Heart left ventricle (tissue), 16 donors: ENCODE measurements at regions not wholly inside any gene's neighbourhood (a gene's known extent, or its start where the extent isn't known, plus 50 kb on each side); places are given as distances from the start of the nearest gene placed in this dataset.

Experiments used
- ATAC-seq, 4 donors: fragments of 200-7000 bp; cut with Tn5 transposase; one replicate each; pipeline ENCODE4 v1.9.1; 2020 to 2022; ENCODE audit warnings: moderate library complexity in 4 of 4, mild to moderate bottlenecking in 3 of 4, moderate number of reproducible peaks in 1 of 4
- DNase-seq, 5 donors: peaks; one replicate each; pipeline ENCODE4 v3.0.0-alpha.2; 2020
- H3K27ac ChIP-seq, 12 donors: fragments of 200-600 bp; sonication (generic) in 4 of 12; one replicate each; pipeline versions ENCODE4 v1.5.0 to v1.8.0; 2016 to 2022; ENCODE audit warnings: mild to moderate bottlenecking in 2 of 12
- H3K27me3 ChIP-seq, 9 donors: fragments of 200-600 bp; sonication (generic) in 2 of 9; one replicate each; pipeline versions ENCODE4 v1.5.1 to v1.8.0; 2016 to 2022; ENCODE audit warnings: mild to moderate bottlenecking in 3 of 9
- H3K36me3 ChIP-seq, 9 donors: fragments of 200-600 bp; sonication (generic) in 2 of 9; one replicate each; pipeline versions ENCODE4 v1.5.0 to v1.8.0; 2018 to 2022; ENCODE audit warnings: mild to moderate bottlenecking in 2 of 9
- H3K4me1 ChIP-seq, 12 donors: fragments of 200-600 bp; sonication (generic) in 4 of 12; one replicate each; pipeline versions ENCODE4 v1.5.0 to v1.8.0; 2016 to 2022; ENCODE audit warnings: mild to moderate bottlenecking in 3 of 12
- H3K4me3 ChIP-seq, 12 donors: fragments of 200-600 bp; sonication (generic) in 4 of 12; one replicate each; pipeline versions ENCODE4 v1.5.0 to v1.8.0; 2017 to 2022; ENCODE audit warnings: mild to moderate bottlenecking in 9 of 12, moderate library complexity in 4 of 12
- H3K9me3 ChIP-seq, 12 donors: fragments of 200-600 bp; sonication (generic) in 4 of 12; one replicate each; pipeline versions ENCODE4 v1.5.0 to v1.8.0; 2016 to 2022; ENCODE audit warnings: mild to moderate bottlenecking in 1 of 12
- POLR2A ChIP-seq, 2 donors: fragments of 450-650 bp; IDR thresholded peaks; one replicate each; pipeline ENCODE4 v1.6.1; 2017; ENCODE audit warnings: antibody characterized with exemption in 2 of 2, mild to moderate bottlenecking in 2 of 2, moderate library complexity in 2 of 2
- WGBS, 4 donors: extraction: QIAGEN DNeasy Blood & Tissue Kit in 2 of 4; methylation state at CpG; one replicate each; pipeline versions ENCODE4 v1.1.5 to v1.1.7; 2013 to 2018; 5-methylcytosine and 5-hydroxymethylcytosine counted together
- intact Hi-C, 10 donors: fragments of 100-400 bp; cut with DNase I; formaldehyde crosslinking; loops; one replicate each; pipeline versions ENCODE4 v1.11.1 to v1.14.2; 2022
- TF ChIP-seq, protein P1 (sequence below), 12 donors: fragments of 200-600 bp; sonication (generic) in 4 of 12; IDR thresholded peaks; one replicate each; pipeline versions ENCODE4 v1.5.0 to v1.8.0; 2018 to 2022; ENCODE audit warnings: antibody characterized with exemption in 12 of 12, mild to moderate bottlenecking in 5 of 12
- donor health status: ischemic (EF 13 %, LVEDD 7.1; RV severe dilation, severe dysfunction).
- donor health status: healthy with polysubstance abuse.
- donor health status: DM: no; HTN: yes; CAD: no.
- donor health status: DM: no; HTN: no; CAD: no.
- donor health status: ischemic (EF 25% LVEDD 6.9; RV normal size, moderate dysfunction).
- donor health status: ischemic (EF 25% LVEDD 5.7; RV mildly dilated, moderate dysfunction).
- donor health status: healthy.
- donor health status: DM: yes; HTN: yes; CAD: no.
- donor health status: ischemic (EF 35%, LVEDD 5.7; RV mildly dilated, moderate dysfunction).
- donor health status: nonischemic (EF 11% LVEDD 7.7; RV severe dilation, severe dysfunction).
- donor health status: DM: yes; HTN: yes; CAD: no.
- donor health status: PGD.
- donor health status: ischemic (EF 29% LVEDD 5.4; RV normal size, mild dysfunction).
- donor health status: nonischemic (EF 23%, LVEDD 6.1; RV moderate dilation, normal function).

GRCh38 chr11:70948855-70949531, 303.4 kb downstream of the SHANK2 start:
- 65 to 69% (median 68%) methylated on average over 17 to 19 of the region's 19 CpGs for WGBS, 4 donors
- peaks cover 0 to 9% (median 0%) of the 10 kb centered on the region in 12 donors for H3K9me3 ChIP-seq
- no peak for TF ChIP-seq POLR2A (IDR thresholded peaks at IDR 0.05)
- TF ChIP-seq, protein P1, sequence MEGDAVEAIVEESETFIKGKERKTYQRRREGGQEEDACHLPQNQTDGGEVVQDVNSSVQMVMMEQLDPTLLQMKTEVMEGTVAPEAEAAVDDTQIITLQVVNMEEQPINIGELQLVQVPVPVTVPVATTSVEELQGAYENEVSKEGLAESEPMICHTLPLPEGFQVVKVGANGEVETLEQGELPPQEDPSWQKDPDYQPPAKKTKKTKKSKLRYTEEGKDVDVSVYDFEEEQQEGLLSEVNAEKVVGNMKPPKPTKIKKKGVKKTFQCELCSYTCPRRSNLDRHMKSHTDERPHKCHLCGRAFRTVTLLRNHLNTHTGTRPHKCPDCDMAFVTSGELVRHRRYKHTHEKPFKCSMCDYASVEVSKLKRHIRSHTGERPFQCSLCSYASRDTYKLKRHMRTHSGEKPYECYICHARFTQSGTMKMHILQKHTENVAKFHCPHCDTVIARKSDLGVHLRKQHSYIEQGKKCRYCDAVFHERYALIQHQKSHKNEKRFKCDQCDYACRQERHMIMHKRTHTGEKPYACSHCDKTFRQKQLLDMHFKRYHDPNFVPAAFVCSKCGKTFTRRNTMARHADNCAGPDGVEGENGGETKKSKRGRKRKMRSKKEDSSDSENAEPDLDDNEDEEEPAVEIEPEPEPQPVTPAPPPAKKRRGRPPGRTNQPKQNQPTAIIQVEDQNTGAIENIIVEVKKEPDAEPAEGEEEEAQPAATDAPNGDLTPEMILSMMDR (IDR thresholded peaks at IDR 0.05) = no peak
- H3K4me1 ChIP-seq = no peaks in the 10 kb centered on the region
- ATAC-seq (peak in 2 of 4 donors; percentile 37 to 55), DNase-seq (no peak)
- H3K36me3 ChIP-seq = no peaks in the 10 kb centered on the region
- H3K4me3 ChIP-seq = no peak overlapping the region
- intact Hi-C loops = no loop called here
- H3K27ac ChIP-seq = no peak overlapping the region
- H3K27me3 ChIP-seq = peaks cover 0 to 5% (median 0%) of the 10 kb centered on the region in 9 donors

DNA sequence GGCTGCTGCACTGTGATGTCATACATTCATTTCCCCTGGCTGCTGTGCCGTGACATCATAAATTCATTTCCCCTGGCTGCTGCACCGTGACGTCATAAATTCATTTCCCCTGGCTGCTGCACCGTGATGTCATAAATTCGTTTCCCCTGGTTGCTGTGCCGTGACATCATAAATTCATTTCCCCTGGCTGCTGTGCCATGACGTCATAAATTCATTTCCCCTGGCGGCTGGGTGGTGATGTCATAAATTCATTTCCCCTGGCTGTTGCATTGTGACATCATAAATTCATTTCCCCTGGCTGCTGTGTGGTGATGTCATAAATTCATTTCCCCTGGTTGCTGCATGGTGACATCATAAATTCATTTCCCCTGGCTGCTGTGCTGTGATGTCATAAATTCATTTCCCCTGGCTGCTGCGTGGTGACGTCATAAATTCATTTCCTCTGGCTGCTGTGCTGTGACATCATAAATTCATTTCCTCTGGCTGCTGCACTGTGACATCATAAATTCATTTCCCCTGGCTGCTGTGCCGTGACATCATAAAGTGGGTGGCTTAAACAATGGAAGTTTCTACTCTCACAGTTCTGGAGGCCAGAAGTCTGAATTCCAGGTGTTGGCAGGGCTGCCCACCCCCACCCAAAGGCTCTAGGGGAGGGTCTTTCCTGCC, 301.1 kb downstream of the SHANK2 start:
- TF ChIP-seq, protein P1 (IDR thresholded peaks at IDR 0.05) = no peak
- no peak for TF ChIP-seq POLR2A (IDR thresholded peaks at IDR 0.05)
- intact Hi-C loops = no loop called here
- H3K9me3 ChIP-seq = no peaks in the 10 kb centered on the region
- ATAC-seq (no peak), DNase-seq (no peak)
- no peaks in the 10 kb centered on the region for H3K4me1 ChIP-seq
- no peak overlapping the region for H3K4me3 ChIP-seq
- H3K36me3 ChIP-seq = no peaks in the 10 kb centered on the region
- peaks cover 0 to 4% (median 0%) of the 10 kb centered on the region in 9 donors for H3K27me3 ChIP-seq
- H3K27ac ChIP-seq = no peak overlapping the region
- 77 to 88% (median 80%) methylated on average over 11 of the region's 11 CpGs for WGBS, 4 donors

DNA sequence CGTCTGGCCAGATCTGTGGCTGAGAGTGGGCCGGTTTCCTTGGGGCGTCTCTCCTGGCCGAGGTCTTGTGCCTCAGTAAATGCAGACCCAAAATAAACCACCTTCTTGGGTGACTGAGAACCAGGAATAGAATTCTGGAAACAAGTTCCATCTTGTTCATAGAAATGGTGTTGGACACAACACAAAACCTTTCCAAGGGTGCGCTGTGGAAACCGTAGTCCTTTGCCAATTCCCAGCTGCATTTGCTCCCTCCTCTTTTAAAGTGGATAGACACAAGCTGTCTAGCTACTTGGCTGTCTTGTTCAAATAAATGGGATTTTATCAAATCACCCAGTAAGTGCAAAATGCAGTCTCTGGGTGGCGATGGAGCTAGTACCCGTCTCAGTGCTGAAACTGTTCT, 300.2 kb downstream of the SHANK2 start:
- Histone ChIP-seq H3K4me3 (no peak overlapping the region), H3K27ac (no peak overlapping the region), H3K9me3 (no peaks in the 10 kb centered on the region), H3K4me1 (no peaks in the 10 kb centered on the region), H3K27me3 (peaks cover 0 to 4% (median 0%) of the 10 kb centered on the region in 9 donors), H3K36me3 (no peaks in the 10 kb centered on the region)
- ATAC-seq (no peak), DNase-seq (no peak)
- TF ChIP-seq, protein P1 (IDR thresholded peaks at IDR 0.05) = no peak
- TF ChIP-seq POLR2A (IDR thresholded peaks at IDR 0.05) = no peak
- intact Hi-C loops = no loop called here
- 73 to 83% (median 74%) methylated on average over 8 of the region's 8 CpGs for WGBS, 4 donors

- Histone ChIP-seq H3K27me3 (no peaks in the 10 kb centered on the region), H3K9me3 (no peaks in the 10 kb centered on the region), H3K36me3 (no peaks in the 10 kb centered on the region), H3K4me3 (no peak overlapping the region), H3K4me1 (no peaks in the 10 kb centered on the region), H3K27ac (no peak overlapping the region)
- DNase-seq = no peak
- intact Hi-C loops = no loop called here
- TF ChIP-seq, protein P1 (IDR thresholded peaks at IDR 0.05) = no peak
- TF ChIP-seq POLR2A (IDR thresholded peaks at IDR 0.05) = no peak
- peak in 3 of 4 donors; percentile 47 to 76 (median 69) for ATAC-seq
- 86 to 93% (median 89%) methylated on average over 5 to 6 of the region's 6 CpGs for WGBS, 4 donors
These were observed 298.7 kb downstream of the SHANK2 start for GRCh38 chr11:70953720-70954119.
